GM13976 (cell line): ENCODE measurements at regions not wholly inside any gene's neighbourhood (a gene's known extent, or its start where the extent isn't known, plus 50 kb on each side); places are given as distances from the start of the nearest gene placed in this dataset.

ENCODE experiments used
- DNase-seq: peaks from one replicate; pipeline ENCODE4 v3.0.0; 2012; ENCODE audit warnings: low spot score
- CTCF ChIP-seq: IDR thresholded peaks from 2 replicates; pipeline ENCODE4 v1.5.1; 2012; ENCODE audit warnings: borderline replicate concordance, mild to moderate bottlenecking; ENCODE audit not compliant: insufficient read depth; ENCODE audit errors: extremely low read depth, missing control alignments, control extremely low read depth
- in situ Hi-C: fragments of 300-500 bp; cut with MboI; formaldehyde crosslinking; loops from one replicate; pipeline ENCODE4 v1.12.0; 2022; ENCODE audit warnings: low sequenced_read_pairs, mixed read lengths, inconsistent platforms; ENCODE audit not compliant: unreplicated experiment

- in situ Hi-C loops = no loop called here
These were observed 394.0 kb upstream of the CCDC196 start for GRCh38 chr14:66092206-66092605.

GRCh38 chr14:66092748-66093147 is 393.4 kb upstream of the CCDC196 start:
- no peak for TF ChIP-seq CTCF
- in situ Hi-C loops = no loop called here
- DNase-seq = no peak

More at GRCh38 chr14:66092206-66092605, 394.0 kb upstream of the CCDC196 start:
- no peak for DNase-seq
- TF ChIP-seq CTCF = no peak

GRCh38 chr14:66094001-66094727 is 392.0 kb upstream of the CCDC196 start:
- no peak for DNase-seq
- TF ChIP-seq CTCF = no peak
- in situ Hi-C loops = no loop called here

DNA sequence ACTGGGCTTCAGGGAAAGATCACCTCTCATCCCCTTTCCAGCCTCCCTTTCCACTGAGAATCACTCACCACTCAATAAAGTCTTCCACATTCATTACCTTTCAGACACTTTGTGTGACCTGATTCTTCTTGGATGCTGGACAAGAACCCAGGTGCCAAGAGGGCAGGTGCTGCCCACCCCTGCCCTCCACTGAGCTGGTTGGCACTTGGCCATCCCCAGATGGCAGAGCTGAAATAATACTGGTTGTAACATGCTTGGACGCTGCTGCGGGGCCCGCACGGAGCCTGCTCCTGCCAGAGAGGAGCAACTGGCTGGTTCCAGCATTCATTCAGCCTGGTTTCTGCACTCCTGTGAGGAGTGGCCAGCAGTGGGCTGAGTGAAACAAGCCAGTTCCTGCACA is 386.7 kb upstream of the CCDC196 start:
- in situ Hi-C loops = no loop called here
- TF ChIP-seq CTCF = no peak
- DNase-seq = no peak

GRCh38 chr14:66099931-66100330 is 386.2 kb upstream of the CCDC196 start:
- in situ Hi-C loops = no loop called here
- peak; percentile 42 for DNase-seq
- TF ChIP-seq CTCF = no peak

DNA sequence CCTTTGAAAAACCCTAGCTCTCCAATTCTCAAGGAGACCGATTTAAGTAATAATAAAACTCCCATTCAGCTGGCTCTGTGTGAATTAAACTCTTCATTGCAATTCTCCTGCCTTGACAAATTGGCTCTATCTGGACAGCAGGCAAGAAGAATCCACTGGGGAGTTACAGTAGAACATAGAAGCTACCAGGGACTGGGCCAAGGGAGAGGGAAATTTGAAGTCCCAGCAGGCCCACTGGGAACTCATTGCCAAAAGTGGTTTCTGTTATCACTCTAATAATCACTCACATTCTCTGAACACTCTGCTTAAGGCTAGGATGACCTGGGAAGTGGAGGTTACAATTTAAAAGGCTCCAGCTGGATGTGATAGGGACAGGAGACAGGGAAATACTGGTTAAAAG is 384.5 kb upstream of the CCDC196 start:
- no peak for DNase-seq
- no peak for TF ChIP-seq CTCF
- in situ Hi-C loops = no loop called here
